Uterus (tissue), 2 donors: ENCODE measurements at regions not wholly inside any gene's neighbourhood (a gene's known extent, or its start where the extent isn't known, plus 50 kb on each side); places are given as distances from the start of the nearest gene placed in this dataset.
"Not testable (repeated sequence)": the region's sequence is repeated elsewhere in the genome, so short reads cannot be mapped to it uniquely, and the experiment has no call there.

Experiments
- POLR2A ChIP-seq, 2 donors: fragments of 450-650 bp; IDR thresholded peaks; one replicate each; pipeline ENCODE4 v1.6.1; 2016; ENCODE audit warnings: antibody characterized with exemption in 2 of 2, mild to moderate bottlenecking in 1 of 2, moderate library complexity in 1 of 2
- TF ChIP-seq, protein P1 (sequence below), 4 experiments: fragments of 200-600 bp in 2 of 4; fragments of 450-650 bp in 2 of 4; sonication (generic) in 2 of 4; IDR thresholded peaks; one replicate each; pipeline ENCODE4 v1.5.1; 2016 to 2019; ENCODE audit warnings: antibody characterized with exemption in 4 of 4, mild to moderate bottlenecking in 2 of 4, moderate library complexity in 1 of 4

- TF ChIP-seq POLR2A (IDR thresholded peaks at IDR 0.05), result not testable (repeated sequence)
- TF ChIP-seq, protein P1, sequence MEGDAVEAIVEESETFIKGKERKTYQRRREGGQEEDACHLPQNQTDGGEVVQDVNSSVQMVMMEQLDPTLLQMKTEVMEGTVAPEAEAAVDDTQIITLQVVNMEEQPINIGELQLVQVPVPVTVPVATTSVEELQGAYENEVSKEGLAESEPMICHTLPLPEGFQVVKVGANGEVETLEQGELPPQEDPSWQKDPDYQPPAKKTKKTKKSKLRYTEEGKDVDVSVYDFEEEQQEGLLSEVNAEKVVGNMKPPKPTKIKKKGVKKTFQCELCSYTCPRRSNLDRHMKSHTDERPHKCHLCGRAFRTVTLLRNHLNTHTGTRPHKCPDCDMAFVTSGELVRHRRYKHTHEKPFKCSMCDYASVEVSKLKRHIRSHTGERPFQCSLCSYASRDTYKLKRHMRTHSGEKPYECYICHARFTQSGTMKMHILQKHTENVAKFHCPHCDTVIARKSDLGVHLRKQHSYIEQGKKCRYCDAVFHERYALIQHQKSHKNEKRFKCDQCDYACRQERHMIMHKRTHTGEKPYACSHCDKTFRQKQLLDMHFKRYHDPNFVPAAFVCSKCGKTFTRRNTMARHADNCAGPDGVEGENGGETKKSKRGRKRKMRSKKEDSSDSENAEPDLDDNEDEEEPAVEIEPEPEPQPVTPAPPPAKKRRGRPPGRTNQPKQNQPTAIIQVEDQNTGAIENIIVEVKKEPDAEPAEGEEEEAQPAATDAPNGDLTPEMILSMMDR (IDR thresholded peaks at IDR 0.05), result not testable (repeated sequence)
Measured at GRCh38 chr2:87488021-87488420, 259.9 kb upstream of the PLGLB2 start.
